ENCODE measurements at regions not wholly inside any gene's neighbourhood (a gene's known extent, or its start where the extent isn't known, plus 50 kb on each side); places are given as distances from the start of the nearest gene placed in this dataset.

- no peak overlapping the region for H3K27ac Mint-ChIP-seq (ENCODE audit: unreplicated experiment)
These were observed 314.8 kb upstream of the LRP1B start for GRCh38 chr2:142445551-142446072.

GRCh38 chr2:142445023-142445422, 314.2 kb upstream of the LRP1B start:
- Mint-ChIP-seq H3K36me3 (ENCODE audit: unreplicated experiment) (no peaks in the 10 kb centered on the region), H3K27me3 (ENCODE audit: unreplicated experiment) (no peaks in the 10 kb centered on the region), H3K27ac (ENCODE audit: unreplicated experiment) (no peak overlapping the region), H3K4me3 (ENCODE audit: unreplicated experiment) (no peak overlapping the region), H3K9me3 (ENCODE audit: unreplicated experiment) (no peaks in the 10 kb centered on the region), H3K4me1 (ENCODE audit: unreplicated experiment) (no peaks in the 10 kb centered on the region)
- no peak for DNase-seq (ENCODE audit: extremely low spot score, unreplicated experiment)
- TF ChIP-seq, protein P1, sequence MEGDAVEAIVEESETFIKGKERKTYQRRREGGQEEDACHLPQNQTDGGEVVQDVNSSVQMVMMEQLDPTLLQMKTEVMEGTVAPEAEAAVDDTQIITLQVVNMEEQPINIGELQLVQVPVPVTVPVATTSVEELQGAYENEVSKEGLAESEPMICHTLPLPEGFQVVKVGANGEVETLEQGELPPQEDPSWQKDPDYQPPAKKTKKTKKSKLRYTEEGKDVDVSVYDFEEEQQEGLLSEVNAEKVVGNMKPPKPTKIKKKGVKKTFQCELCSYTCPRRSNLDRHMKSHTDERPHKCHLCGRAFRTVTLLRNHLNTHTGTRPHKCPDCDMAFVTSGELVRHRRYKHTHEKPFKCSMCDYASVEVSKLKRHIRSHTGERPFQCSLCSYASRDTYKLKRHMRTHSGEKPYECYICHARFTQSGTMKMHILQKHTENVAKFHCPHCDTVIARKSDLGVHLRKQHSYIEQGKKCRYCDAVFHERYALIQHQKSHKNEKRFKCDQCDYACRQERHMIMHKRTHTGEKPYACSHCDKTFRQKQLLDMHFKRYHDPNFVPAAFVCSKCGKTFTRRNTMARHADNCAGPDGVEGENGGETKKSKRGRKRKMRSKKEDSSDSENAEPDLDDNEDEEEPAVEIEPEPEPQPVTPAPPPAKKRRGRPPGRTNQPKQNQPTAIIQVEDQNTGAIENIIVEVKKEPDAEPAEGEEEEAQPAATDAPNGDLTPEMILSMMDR (IDR thresholded peaks at IDR 0.05) = no peak

More at GRCh38 chr2:142445551-142446072, 314.8 kb upstream of the LRP1B start:
- Mint-ChIP-seq H3K4me1 (ENCODE audit: unreplicated experiment) (peaks cover 2% of the 10 kb centered on the region), H3K27me3 (ENCODE audit: unreplicated experiment) (no peaks in the 10 kb centered on the region), H3K4me3 (ENCODE audit: unreplicated experiment) (no peak overlapping the region), H3K36me3 (ENCODE audit: unreplicated experiment) (no peaks in the 10 kb centered on the region), H3K9me3 (ENCODE audit: unreplicated experiment) (no peaks in the 10 kb centered on the region)
- no peak for DNase-seq (ENCODE audit: extremely low spot score, unreplicated experiment)
- TF ChIP-seq, protein P1 (IDR thresholded peaks at IDR 0.05) = no peak

- no peaks in the 10 kb centered on the region for H3K9me3 Mint-ChIP-seq (ENCODE audit: unreplicated experiment)
- peaks cover 9% of the 10 kb centered on the region for H3K4me1 Mint-ChIP-seq (ENCODE audit: unreplicated experiment)
- H3K27me3 Mint-ChIP-seq (ENCODE audit: unreplicated experiment) = no peaks in the 10 kb centered on the region
- TF ChIP-seq, protein P1 (IDR thresholded peaks at IDR 0.05) = no peak
- H3K4me3 Mint-ChIP-seq (ENCODE audit: unreplicated experiment) = no peak overlapping the region
- DNase-seq (ENCODE audit: extremely low spot score, unreplicated experiment) = no peak
- H3K36me3 Mint-ChIP-seq (ENCODE audit: unreplicated experiment) = no peaks in the 10 kb centered on the region
- no peak overlapping the region for H3K27ac Mint-ChIP-seq (ENCODE audit: unreplicated experiment)
These were observed 305.0 kb upstream of the LRP1B start for GRCh38 chr2:142435847-142436246.

GRCh38 chr2:142426064-142426463, 295.2 kb upstream of the LRP1B start:
- H3K27me3 Mint-ChIP-seq (ENCODE audit: unreplicated experiment) = no peaks in the 10 kb centered on the region
- DNase-seq (ENCODE audit: extremely low spot score, unreplicated experiment) = no peak
- TF ChIP-seq, protein P1 (IDR thresholded peaks at IDR 0.05) = no peak
- no peaks in the 10 kb centered on the region for H3K9me3 Mint-ChIP-seq (ENCODE audit: unreplicated experiment)
- H3K4me3 Mint-ChIP-seq (ENCODE audit: unreplicated experiment) = no peak overlapping the region
- peak overlapping the region; percentile 12 for H3K27ac Mint-ChIP-seq (ENCODE audit: unreplicated experiment)
- H3K4me1 Mint-ChIP-seq (ENCODE audit: unreplicated experiment) = peaks cover 18% of the 10 kb centered on the region
- H3K36me3 Mint-ChIP-seq (ENCODE audit: unreplicated experiment) = no peaks in the 10 kb centered on the region

DNA sequence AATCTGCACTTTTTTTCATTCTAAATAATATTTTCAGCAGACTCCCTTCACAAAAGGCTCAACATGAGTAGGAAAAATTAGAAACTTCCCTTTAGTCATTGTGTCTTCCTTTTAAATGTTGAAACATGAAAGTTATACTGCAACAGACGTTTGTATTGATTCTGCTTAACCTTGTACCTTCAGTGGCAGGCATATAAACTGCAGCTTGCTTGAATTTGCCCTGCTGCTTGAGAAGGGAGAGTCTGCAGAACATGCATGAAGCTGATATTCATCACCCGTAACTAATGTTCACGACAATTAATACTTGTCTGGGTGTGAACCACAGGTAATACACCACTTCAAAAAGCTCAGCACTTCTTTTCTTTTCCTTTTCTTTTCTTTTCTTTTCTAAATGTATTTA, 294.7 kb upstream of the LRP1B start:
- TF ChIP-seq, protein P1 (IDR thresholded peaks at IDR 0.05) = no peak
- no peaks in the 10 kb centered on the region for H3K36me3 Mint-ChIP-seq (ENCODE audit: unreplicated experiment)
- no peaks in the 10 kb centered on the region for H3K9me3 Mint-ChIP-seq (ENCODE audit: unreplicated experiment)
- DNase-seq (ENCODE audit: extremely low spot score, unreplicated experiment) = no peak
- H3K4me3 Mint-ChIP-seq (ENCODE audit: unreplicated experiment) = no peak overlapping the region
- peak overlapping the region; percentile 12 for H3K27ac Mint-ChIP-seq (ENCODE audit: unreplicated experiment)
- H3K4me1 Mint-ChIP-seq (ENCODE audit: unreplicated experiment) = peaks cover 18% of the 10 kb centered on the region
- no peaks in the 10 kb centered on the region for H3K27me3 Mint-ChIP-seq (ENCODE audit: unreplicated experiment)
